Hepatocyte (in vitro differentiated cells): ENCODE measurements at regions not wholly inside any gene's neighbourhood (a gene's known extent, or its start where the extent isn't known, plus 50 kb on each side); places are given as distances from the start of the nearest gene placed in this dataset.

Experiments used
- DNase-seq: peaks from one replicate; pipeline ENCODE4 v3.0.0-alpha.2; 2016; ENCODE audit warnings: low spot score
- H2AFZ ChIP-seq: fragments of 200-600 bp; sonication (generic); 2 replicates; pipeline ENCODE4 v1.6.0; 2016; ENCODE audit warnings: antibody characterized with exemption, mild to moderate bottlenecking
- H3K27ac ChIP-seq: fragments of 200-600 bp; sonication (generic); 2 replicates; pipeline ENCODE4 v1.5.1; 2016; ENCODE audit warnings: mild to moderate bottlenecking
- H3K27me3 ChIP-seq: fragments of 200-600 bp; sonication (generic); 2 replicates; pipeline ENCODE4 v1.6.1; 2016
- H3K36me3 ChIP-seq: fragments of 200-600 bp; sonication (generic); replicated peaks from 2 replicates; pipeline ENCODE4 v1.5.1; 2016; ENCODE audit warnings: low read depth; ENCODE audit not compliant: insufficient read depth
- H3K4me1 ChIP-seq: fragments of 200-600 bp; sonication (generic); 2 replicates; pipeline ENCODE4 v1.5.1; 2016; ENCODE audit warnings: mild to moderate bottlenecking, moderate library complexity; ENCODE audit not compliant: insufficient read depth
- H3K4me2 ChIP-seq: fragments of 200-600 bp; sonication (generic); 2 replicates; pipeline ENCODE4 v1.6.0; 2016
- H3K4me3 ChIP-seq: fragments of 200-600 bp; sonication (generic); 2 replicates; pipeline ENCODE4 v1.5.1; 2016; ENCODE audit warnings: mild to moderate bottlenecking
- H3K79me2 ChIP-seq: fragments of 200-600 bp; sonication (generic); 2 replicates; pipeline ENCODE4 v1.6.0; 2017; ENCODE audit warnings: mild to moderate bottlenecking
- H3K9me2 ChIP-seq: fragments of 200-600 bp; sonication (generic); replicated peaks from 2 replicates; pipeline ENCODE4 v1.6.0; 2017; ENCODE audit warnings: mild to moderate bottlenecking; ENCODE audit not compliant: insufficient read depth
- H3K9me3 ChIP-seq: fragments of 200-600 bp; sonication (generic); 2 replicates; pipeline ENCODE4 v1.5.1; 2016; ENCODE audit warnings: low read depth, mild to moderate bottlenecking
- H4K20me1 ChIP-seq: fragments of 200-600 bp; sonication (generic); 2 replicates; pipeline ENCODE4 v1.6.0; 2016; ENCODE audit warnings: mild to moderate bottlenecking; ENCODE audit not compliant: insufficient read depth, poor library complexity, severe bottlenecking
- CTCF ChIP-seq: fragments of 200-600 bp; sonication (generic); IDR thresholded peaks from 2 replicates; pipeline ENCODE4 v1.5.1; 2016; ENCODE audit warnings: antibody characterized with exemption, mild to moderate bottlenecking; ENCODE audit not compliant: poor library complexity
- EZH2 ChIP-seq: fragments of 200-600 bp; sonication (generic); IDR thresholded peaks from 2 replicates; pipeline ENCODE4 v1.6.1; 2016; ENCODE audit warnings: antibody characterized with exemption, mild to moderate bottlenecking, borderline replicate concordance
- EZH2phosphoT487 ChIP-seq: fragments of 200-600 bp; sonication (generic); IDR thresholded peaks from one replicate; pipeline ENCODE4 v1.6.1; 2018; ENCODE audit warnings: antibody characterized with exemption, mild to moderate bottlenecking, low read depth, moderate library complexity; ENCODE audit not compliant: unreplicated experiment, severe bottlenecking
- WGBS: methylation state at CpG from one replicate; pipeline ENCODE4 v1.1.6; 2016; ENCODE audit warnings: low lambda C conversion rate; ENCODE audit errors: missing lambda C conversion rate; 5-methylcytosine and 5-hydroxymethylcytosine counted together

- no peaks in the 10 kb centered on the region for H3K9me3 ChIP-seq
- TF ChIP-seq EZH2phosphoT487, result no peak
- TF ChIP-seq CTCF, result no peak
- no peak for TF ChIP-seq EZH2
- H3K27ac ChIP-seq, result no peak overlapping the region
- H3K4me3 ChIP-seq, result no peak overlapping the region
- no peak overlapping the region for H2AFZ ChIP-seq
- no peaks in the 10 kb centered on the region for H3K36me3 ChIP-seq
- no peaks in the 10 kb centered on the region for H4K20me1 ChIP-seq
- no peak overlapping the region for H3K4me2 ChIP-seq
- 96% methylated on average over 3 of the region's 3 CpGs for WGBS
- H3K4me1 ChIP-seq, result no peaks in the 10 kb centered on the region
- H3K79me2 ChIP-seq, result no peaks in the 10 kb centered on the region
- no peak for DNase-seq
- H3K9me2 ChIP-seq, result no peaks in the 10 kb centered on the region
- no peaks in the 10 kb centered on the region for H3K27me3 ChIP-seq
Measured at GRCh38 chr14:37859177-37859576, 263.7 kb downstream of the TTC6 start.

GRCh38 chr14:37862263-37862662 is 266.8 kb downstream of the TTC6 start:
- 90% methylated on average over 3 of the region's 3 CpGs for WGBS
- H3K4me3 ChIP-seq, result no peak overlapping the region
- TF ChIP-seq CTCF (no peak), EZH2 (no peak), EZH2phosphoT487 (no peak)
- H3K79me2 ChIP-seq, result no peaks in the 10 kb centered on the region
- no peaks in the 10 kb centered on the region for H3K9me3 ChIP-seq
- no peaks in the 10 kb centered on the region for H4K20me1 ChIP-seq
- H2AFZ ChIP-seq, result no peak overlapping the region
- no peaks in the 10 kb centered on the region for H3K9me2 ChIP-seq
- no peak overlapping the region for H3K4me2 ChIP-seq
- peaks cover 10% of the 10 kb centered on the region for H3K4me1 ChIP-seq
- no peak overlapping the region for H3K27ac ChIP-seq
- H3K36me3 ChIP-seq, result no peaks in the 10 kb centered on the region
- no peak for DNase-seq
- H3K27me3 ChIP-seq, result no peaks in the 10 kb centered on the region

- Histone ChIP-seq H3K36me3 (no peaks in the 10 kb centered on the region), H4K20me1 (no peaks in the 10 kb centered on the region), H3K9me3 (no peaks in the 10 kb centered on the region), H3K79me2 (no peaks in the 10 kb centered on the region), H2AFZ (no peak overlapping the region), H3K4me1 (peaks cover 10% of the 10 kb centered on the region), H3K4me2 (no peak overlapping the region), H3K27me3 (no peaks in the 10 kb centered on the region), H3K27ac (no peak overlapping the region), H3K4me3 (no peak overlapping the region), H3K9me2 (no peaks in the 10 kb centered on the region)
- TF ChIP-seq EZH2 (no peak), EZH2phosphoT487 (no peak)
- DNase-seq, result no peak
- 96% methylated on average over 6 of the region's 6 CpGs for whole genome bisulfite sequencing
Measured at GRCh38 chr14:37864128-37864527, 268.7 kb downstream of the TTC6 start.

GRCh38 chr14:37864861-37865718 is 269.7 kb downstream of the TTC6 start:
- Histone ChIP-seq H3K79me2 (no peaks in the 10 kb centered on the region), H3K36me3 (no peaks in the 10 kb centered on the region), H3K9me2 (no peaks in the 10 kb centered on the region), H2AFZ (no peak overlapping the region), H3K27ac (no peak overlapping the region), H3K4me1 (peaks cover 10% of the 10 kb centered on the region), H4K20me1 (no peaks in the 10 kb centered on the region), H3K9me3 (no peaks in the 10 kb centered on the region), H3K27me3 (no peaks in the 10 kb centered on the region), H3K4me3 (no peak overlapping the region), H3K4me2 (peak overlapping the region; percentile 28)
- 45% methylated on average over 11 of the region's 11 CpGs for WGBS
- peak; percentile 46 for DNase-seq
- TF ChIP-seq EZH2 (no peak), CTCF (no peak), EZH2phosphoT487 (no peak)
